HCT116 (cell line): ENCODE measurements at regions not wholly inside any gene's neighbourhood (a gene's known extent, or its start where the extent isn't known, plus 50 kb on each side); places are given as distances from the start of the nearest gene placed in this dataset.

Source experiments
- ATAC-seq: fragments of 200-7000 bp; cut with Tn5 transposase; 2 replicates; pipeline ENCODE4 v1.9.1; 2020; ENCODE audit warnings: mild to moderate bottlenecking, moderate library complexity
- BruUV-seq: library from RNA; stranded (reverse); fragments of 400-500 nt; replicated peaks from 2 replicates; lab custom pipeline; 2021; lab: Mats Ljungman, UMichigan
- CTCF ChIA-PET: fragments of 300-600 bp; sonication (Branson Sonifier 250); formaldehyde crosslinking; loops from one replicate; lab custom pipeline; 2021; ENCODE audit warnings: antibody characterized with exemption; lab: Charles Lee
- POLR2A ChIA-PET: fragments of 300-600, 350-600 bp; sonication (Branson Sonifier 250); formaldehyde crosslinking; loops from one replicate; lab custom pipeline; 2021; ENCODE audit warnings: antibody characterized with exemption; lab: Charles Lee
- RAD21 ChIA-PET, 2 experiments: fragments of 300-600 bp; sonication (Branson Sonifier 250); formaldehyde crosslinking; loops; one replicate each; lab custom pipeline; 2023; ENCODE audit warnings: low total read pairs in 2 of 2; ENCODE audit not compliant: uncharacterized antibody in 2 of 2, unreplicated experiment in 2 of 2, low non-redundant PET in 1 of 2; lab: Charles Lee
- DNase-seq: peaks from one replicate; pipeline ENCODE4 v3.0.0-alpha.2; 2010; ENCODE audit warnings: low read depth, low spot score
- H2AFZ ChIP-seq: fragments of 200-600 bp; shearing (Covaris generic), sonication (generic); 2 replicates; pipeline ENCODE4 v1.6.1; 2017; ENCODE audit warnings: low read depth, mixed run types, mixed read lengths, antibody characterized with exemption, low read length; ENCODE audit not compliant: poor library complexity, severe bottlenecking
- H3K27ac ChIP-seq: 2 replicates; pipeline ENCODE4 v1.5.1; 2012; ENCODE audit warnings: low read depth, low read length
- H3K27me3 ChIP-seq: fragments of 200-600 bp; sonication (generic); 2 replicates; pipeline ENCODE4 v1.6.1; 2016; ENCODE audit warnings: mixed run types, low read length, mixed read lengths; ENCODE audit not compliant: insufficient read depth
- H3K36me3 ChIP-seq, 2 experiments: fragments of 200-500 bp in 1 of 2; fragments of 200-600 bp in 1 of 2; sonication (Bioruptor generic) in 1 of 2; sonication (generic) in 1 of 2; 2 replicates each; pipeline versions ENCODE4 v1.5.1 to v1.6.1; 2014 to 2016; ENCODE audit warnings: low read length in 2 of 2, inconsistent platforms in 1 of 2, mixed read lengths in 1 of 2, mixed run types in 1 of 2; ENCODE audit not compliant: insufficient read depth in 2 of 2, control insufficient read depth in 1 of 2
- H3K4me1 ChIP-seq, 2 experiments: fragments of 200-600 bp in 1 of 2; sonication (generic) in 1 of 2; 2 replicates each; pipeline versions ENCODE4 v1.5.1 to v1.6.1; 2012 to 2017; ENCODE audit warnings: low read length in 2 of 2, inconsistent platforms in 1 of 2, mild to moderate bottlenecking in 1 of 2, mixed read lengths in 1 of 2, mixed run types in 1 of 2, moderate library complexity in 1 of 2; ENCODE audit not compliant: insufficient read depth in 2 of 2, control insufficient read depth in 1 of 2
- H3K4me2 ChIP-seq: fragments of 200-600 bp; sonication (generic); 2 replicates; pipeline ENCODE4 v1.6.1; 2017; ENCODE audit warnings: mixed run types, low read length, mixed read lengths
- H3K4me3 ChIP-seq, 2 experiments: fragments of 200-600 bp in 1 of 2; sonication (generic) in 1 of 2; replicated peaks in 1 of 2; 2 replicates each; pipeline ENCODE4 v1.5.1; 2011 to 2016; ENCODE audit warnings: low read length in 2 of 2, control low read depth in 1 of 2, low read depth in 1 of 2, mild to moderate bottlenecking in 1 of 2, mixed read lengths in 1 of 2, mixed run types in 1 of 2
- H3K79me2 ChIP-seq: fragments of 200-600 bp; sonication (generic); 2 replicates; pipeline ENCODE4 v1.6.1; 2017; ENCODE audit warnings: mild to moderate bottlenecking, mixed run types, low read length, moderate library complexity, mixed read lengths; ENCODE audit not compliant: insufficient read depth
- H3K9ac ChIP-seq: fragments of 200-600 bp; sonication (generic); 2 replicates; pipeline ENCODE4 v1.6.1; 2016; ENCODE audit warnings: low read length, mixed read lengths
- H3K9me2 ChIP-seq: fragments of 200-600 bp; sonication (generic), shearing (Covaris generic); 2 replicates; pipeline ENCODE4 v1.6.1; 2017; ENCODE audit warnings: mixed run types, mild to moderate bottlenecking, moderate library complexity; ENCODE audit not compliant: insufficient read depth
- H3K9me3 ChIP-seq, 2 experiments: fragments of 200-500 bp in 1 of 2; fragments of 200-600 bp in 1 of 2; sonication (Bioruptor generic) in 1 of 2; sonication (generic) in 1 of 2; 2 replicates each; pipeline ENCODE4 v1.6.1; 2014 to 2017; ENCODE audit warnings: low read length in 2 of 2, mixed read lengths in 2 of 2, inconsistent platforms in 1 of 2, low read depth in 1 of 2, mild to moderate bottlenecking in 1 of 2, mixed run types in 1 of 2, moderate library complexity in 1 of 2; ENCODE audit not compliant: control insufficient read depth in 1 of 2, insufficient read depth in 1 of 2
- H4K20me1 ChIP-seq: fragments of 200-600 bp; sonication (generic), shearing (Covaris generic); 2 replicates; pipeline ENCODE4 v1.6.1; 2017; ENCODE audit warnings: mixed run types, mild to moderate bottlenecking, moderate library complexity; ENCODE audit not compliant: insufficient read depth
- CEBPB ChIP-seq: IDR thresholded peaks from 2 replicates; pipeline ENCODE4 v1.6.1; 2012; ENCODE audit warnings: low read depth
- EGR1 ChIP-seq: IDR thresholded peaks from 2 replicates; pipeline ENCODE4 v1.6.1; 2012; ENCODE audit warnings: low read depth
- FOSL1 ChIP-seq: IDR thresholded peaks from 2 replicates; pipeline ENCODE4 v1.6.1; 2012; ENCODE audit warnings: low read depth
- POLR2AphosphoS5 ChIP-seq: IDR thresholded peaks from 2 replicates; pipeline ENCODE4 v1.6.1; 2011; ENCODE audit warnings: mild to moderate bottlenecking, low read depth, low read length, moderate library complexity
- RAD21 ChIP-seq: IDR thresholded peaks from 2 replicates; pipeline ENCODE4 v1.6.1; 2012; ENCODE audit warnings: low read depth, mild to moderate bottlenecking
- REST ChIP-seq: IDR thresholded peaks from 2 replicates; pipeline ENCODE4 v1.6.1; 2012; ENCODE audit warnings: low read depth
- SRF ChIP-seq: IDR thresholded peaks from 2 replicates; pipeline ENCODE4 v1.6.1; 2012; ENCODE audit warnings: low read depth
- YY1 ChIP-seq: IDR thresholded peaks from 2 replicates; pipeline ENCODE4 v1.6.1; 2011; ENCODE audit warnings: low read length, low read depth, moderate library complexity, mild to moderate bottlenecking; ENCODE audit not compliant: insufficient replicate concordance; ENCODE audit errors: extremely low read depth
- intact Hi-C: fragments of 100-400 bp; cut with micrococcal nuclease; formaldehyde crosslinking; loops from 2 replicates; pipeline ENCODE4 v1.10.0; 2022
- TF ChIP-seq, protein P1 (sequence below), 3 experiments: fragments of 200-600 bp in 1 of 3; sonication (generic) in 1 of 3; IDR thresholded peaks in 2 of 3; conservative IDR thresholded peaks in 1 of 3; 2 replicates each; pipeline ENCODE4 v1.5.1; 2012 to 2017; ENCODE audit warnings: low read depth in 2 of 3, low read length in 2 of 3, antibody characterized with exemption in 1 of 3, borderline replicate concordance in 1 of 3, control low read depth in 1 of 3, mild to moderate bottlenecking in 1 of 3, mixed read lengths in 1 of 3, mixed run types in 1 of 3, moderate library complexity in 1 of 3; ENCODE audit not compliant: insufficient read depth in 1 of 3

GRCh38 chr7:156222151-156222550 is 409.9 kb upstream of the SHH start (continued):
- no peak for TF ChIP-seq REST
- TF ChIP-seq, protein P1, sequence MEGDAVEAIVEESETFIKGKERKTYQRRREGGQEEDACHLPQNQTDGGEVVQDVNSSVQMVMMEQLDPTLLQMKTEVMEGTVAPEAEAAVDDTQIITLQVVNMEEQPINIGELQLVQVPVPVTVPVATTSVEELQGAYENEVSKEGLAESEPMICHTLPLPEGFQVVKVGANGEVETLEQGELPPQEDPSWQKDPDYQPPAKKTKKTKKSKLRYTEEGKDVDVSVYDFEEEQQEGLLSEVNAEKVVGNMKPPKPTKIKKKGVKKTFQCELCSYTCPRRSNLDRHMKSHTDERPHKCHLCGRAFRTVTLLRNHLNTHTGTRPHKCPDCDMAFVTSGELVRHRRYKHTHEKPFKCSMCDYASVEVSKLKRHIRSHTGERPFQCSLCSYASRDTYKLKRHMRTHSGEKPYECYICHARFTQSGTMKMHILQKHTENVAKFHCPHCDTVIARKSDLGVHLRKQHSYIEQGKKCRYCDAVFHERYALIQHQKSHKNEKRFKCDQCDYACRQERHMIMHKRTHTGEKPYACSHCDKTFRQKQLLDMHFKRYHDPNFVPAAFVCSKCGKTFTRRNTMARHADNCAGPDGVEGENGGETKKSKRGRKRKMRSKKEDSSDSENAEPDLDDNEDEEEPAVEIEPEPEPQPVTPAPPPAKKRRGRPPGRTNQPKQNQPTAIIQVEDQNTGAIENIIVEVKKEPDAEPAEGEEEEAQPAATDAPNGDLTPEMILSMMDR (IDR thresholded peaks at IDR 0.05 in 2 of 3, conservative IDR thresholded peaks at IDR 0.05 in 1 of 3; ENCODE audit: borderline replicate concordance in 1 of 3, insufficient read depth in 1 of 3, low read depth in 2 of 3, low read length in 2 of 3) = no peak
- TF ChIP-seq, all 23 proteins: peak for 0

DNA sequence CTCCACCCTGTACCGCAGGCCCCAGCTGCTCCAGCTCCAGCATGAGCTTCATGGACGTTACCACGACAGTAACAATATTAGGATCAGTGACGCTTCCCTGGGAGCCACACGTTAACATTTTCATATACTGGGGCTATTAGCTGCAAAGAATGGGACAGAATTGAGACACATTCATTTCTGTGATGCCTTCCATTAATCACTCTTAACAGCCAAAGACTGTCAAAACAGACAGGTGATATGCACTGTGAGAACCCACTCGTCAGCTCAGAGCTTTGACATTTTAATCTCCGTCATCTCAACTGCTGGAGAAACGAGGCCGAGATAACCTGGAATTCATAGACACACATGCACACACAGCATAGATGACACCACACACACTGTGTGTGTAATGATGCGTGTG is 408.4 kb upstream of the SHH start:
- CTCF ChIA-PET = no interaction called here
- no peak overlapping the region for H2AFZ ChIP-seq
- no peak overlapping the region for H3K27ac ChIP-seq
- POLR2A ChIA-PET = no interaction called here
- no peaks in the 10 kb centered on the region for H3K9me3 ChIP-seq
- intact Hi-C loops = no loop called here
- 0 out of 2 replicates have a peak, but pooled peaks cover 10% of the 10 kb centered on the region for H3K27me3 ChIP-seq
- no TSS peak for BruUV-seq
- H3K36me3 ChIP-seq = no peaks in the 10 kb centered on the region
- no peak overlapping the region for H3K4me2 ChIP-seq
- DNase-seq = no peak
- H3K9ac ChIP-seq = no peak overlapping the region
- no peaks in the 10 kb centered on the region for H3K79me2 ChIP-seq
- TF ChIP-seq POLR2AphosphoS5 (no peak), CEBPB (no peak), RAD21 (no peak), YY1 (no peak), SRF (no peak), EGR1 (no peak), FOSL1 (no peak)
- H3K4me3 ChIP-seq = no peak overlapping the region
- no peaks in the 10 kb centered on the region for H4K20me1 ChIP-seq
- H3K9me2 ChIP-seq = no peaks in the 10 kb centered on the region
- ATAC-seq = no peak
- RAD21 ChIA-PET = no interaction called here
- no peaks in the 10 kb centered on the region for H3K4me1 ChIP-seq
